SK-N-SH (cell line): ENCODE measurements at regions not wholly inside any gene's neighbourhood (a gene's known extent, or its start where the extent isn't known, plus 50 kb on each side); places are given as distances from the start of the nearest gene placed in this dataset.

Experiments used
- CTCF ChIA-PET: fragments of 300-600, 350-600 bp; formaldehyde crosslinking; extraction: SDS; loops from one replicate; lab custom pipeline; 2021; lab: Yijun Ruan, JAX
- POLR2A ChIA-PET: fragments of 350-600 bp; sonication (Branson Sonifier 250); formaldehyde crosslinking; extraction: SDS; loops from one replicate; lab custom pipeline; 2020; ENCODE audit warnings: antibody characterized with exemption, inconsistent platforms; lab: Yijun Ruan, JAX
- DNase-seq: peaks from one replicate; pipeline ENCODE4 v3.0.0; 2012
- H2AFZ ChIP-seq: fragments of 200-600 bp; sonication (generic); 2 replicates; pipeline ENCODE4 v1.8.1; 2016; ENCODE audit warnings: antibody characterized with exemption, mild to moderate bottlenecking, low read depth
- H3F3A ChIP-seq: fragments of 200-600 bp; sonication (generic); replicated peaks from 2 replicates; pipeline ENCODE3; 2016; ENCODE audit warnings: antibody characterized with exemption, mild to moderate bottlenecking; ENCODE audit not compliant: insufficient read depth
- H3K27ac ChIP-seq, 2 experiments: fragments of 200-500 bp in 1 of 2; fragments of 200-600 bp in 1 of 2; sonication (Bioruptor generic) in 1 of 2; sonication (generic), shearing (Covaris generic) in 1 of 2; 2 replicates each; pipeline versions ENCODE4 v1.5.1 to v1.6.1; 2014 to 2016; ENCODE audit warnings: low read depth in 2 of 2, inconsistent platforms in 1 of 2, low read length in 1 of 2, mild to moderate bottlenecking in 1 of 2, mixed read lengths in 1 of 2
- H3K27me3 ChIP-seq: fragments of 200-600 bp; sonication (generic), shearing (Covaris generic); 2 replicates; pipeline ENCODE4 v1.6.1; 2016; ENCODE audit warnings: mixed run types; ENCODE audit not compliant: insufficient read depth
- H3K36me3 ChIP-seq, 2 experiments: fragments of 200-500 bp in 1 of 2; fragments of 200-600 bp in 1 of 2; sonication (Bioruptor generic) in 1 of 2; sonication (generic) in 1 of 2; replicated peaks in 1 of 2; 2 replicates each; pipeline versions ENCODE3 to v1.5.1; 2014 to 2016; ENCODE audit warnings: low read length in 1 of 2, mild to moderate bottlenecking in 1 of 2; ENCODE audit not compliant: insufficient read depth in 2 of 2, control insufficient read depth in 1 of 2
- H3K4me1 ChIP-seq, 2 experiments: fragments of 200-500 bp in 1 of 2; fragments of 200-600 bp in 1 of 2; sonication (Bioruptor generic) in 1 of 2; sonication (generic), shearing (Covaris generic) in 1 of 2; 2 replicates each; pipeline versions ENCODE4 v1.5.1 to v1.6.1; 2014 to 2016; ENCODE audit warnings: low read depth in 1 of 2, low read length in 1 of 2, mixed run types in 1 of 2; ENCODE audit not compliant: insufficient read depth in 2 of 2, control insufficient read depth in 1 of 2
- H3K4me2 ChIP-seq: fragments of 200-600 bp; sonication (generic), shearing (Covaris generic); 2 replicates; pipeline ENCODE4 v1.6.1; 2017; ENCODE audit warnings: mixed run types
- H3K4me3 ChIP-seq, 2 experiments: fragments of 200-500 bp in 1 of 2; fragments of 200-600 bp in 1 of 2; sonication (Bioruptor generic) in 1 of 2; sonication (generic), shearing (Covaris generic) in 1 of 2; 2 replicates each; pipeline versions ENCODE4 v1.5.1 to v1.8.1; 2014 to 2016; ENCODE audit warnings: low read depth in 2 of 2, inconsistent platforms in 1 of 2, low read length in 1 of 2, mild to moderate bottlenecking in 1 of 2, mixed read lengths in 1 of 2, moderate library complexity in 1 of 2
- H3K79me2 ChIP-seq: fragments of 200-600 bp; sonication (generic); 2 replicates; pipeline ENCODE4 v1.8.1; 2017; ENCODE audit warnings: mild to moderate bottlenecking; ENCODE audit not compliant: insufficient read depth
- H3K9ac ChIP-seq: fragments of 200-600 bp; sonication (generic); 2 replicates; pipeline ENCODE4 v1.6.1; 2017; ENCODE audit warnings: mixed run types
- H3K9me2 ChIP-seq: fragments of 200-600 bp; sonication (generic); 2 replicates; pipeline ENCODE4 v1.6.1; 2017; ENCODE audit warnings: mixed run types
- H3K9me3 ChIP-seq: fragments of 200-600 bp; sonication (generic); 2 replicates; pipeline ENCODE4 v1.6.1; 2017; ENCODE audit warnings: mixed run types, mild to moderate bottlenecking, moderate library complexity
- H4K20me1 ChIP-seq: fragments of 200-600 bp; sonication (generic); 2 replicates; pipeline ENCODE4 v1.6.1; 2017; ENCODE audit warnings: mild to moderate bottlenecking, mixed run types; ENCODE audit not compliant: insufficient read depth
- ELF1 ChIP-seq: IDR thresholded peaks from 2 replicates; pipeline ENCODE4 v1.4.0; 2012
- EP300 ChIP-seq, 2 experiments: IDR thresholded peaks; 2 replicates each; pipeline versions ENCODE4 v1.4.0 to v1.6.1; 2012; ENCODE audit warnings: borderline replicate concordance in 1 of 2, low read depth in 1 of 2, low read length in 1 of 2
- EZH2phosphoT487 ChIP-seq: fragments of 200-600 bp; sonication (generic); IDR thresholded peaks from 2 replicates; pipeline ENCODE4 v1.6.1; 2017; ENCODE audit warnings: low read depth, mixed run types, mild to moderate bottlenecking, antibody characterized with exemption, moderate library complexity, borderline replicate concordance
- FOSL2 ChIP-seq: IDR thresholded peaks from 2 replicates; pipeline ENCODE4 v1.4.0; 2012; ENCODE audit warnings: low read depth, mild to moderate bottlenecking, moderate library complexity, borderline replicate concordance
- FOXM1 ChIP-seq: IDR thresholded peaks from 2 replicates; pipeline ENCODE4 v1.4.0; 2012; ENCODE audit warnings: low read depth, mild to moderate bottlenecking
- GABPA ChIP-seq: IDR thresholded peaks from 2 replicates; pipeline ENCODE4 v1.4.0; 2012; ENCODE audit warnings: low read depth, mild to moderate bottlenecking
- JUND ChIP-seq: IDR thresholded peaks from 2 replicates; pipeline ENCODE4 v1.4.0; 2012
- NRF1 ChIP-seq: IDR thresholded peaks from 2 replicates; pipeline ENCODE4 v1.6.1; 2012; ENCODE audit warnings: low read depth, mild to moderate bottlenecking, low read length
- PBX3 ChIP-seq: IDR thresholded peaks from 2 replicates; pipeline ENCODE4; 2012
- RCOR1 ChIP-seq: fragments of 150-350 bp; IDR thresholded peaks from 2 replicates; pipeline ENCODE4 v1.6.1; 2017; ENCODE audit warnings: antibody characterized with exemption, low read length
- SMC3 ChIP-seq: IDR thresholded peaks from 2 replicates; pipeline ENCODE4 v1.6.1; 2012; ENCODE audit warnings: low read depth, low read length, improper control_type of control experiment
- TCF12 ChIP-seq: IDR thresholded peaks from 2 replicates; pipeline ENCODE4 v1.4.0; 2012
- TEAD4 ChIP-seq: IDR thresholded peaks from 2 replicates; pipeline ENCODE4 v1.4.0; 2012; ENCODE audit warnings: mild to moderate bottlenecking, borderline replicate concordance; ENCODE audit not compliant: insufficient read depth
- USF1 ChIP-seq: IDR thresholded peaks from 2 replicates; pipeline ENCODE4 v1.4.0; 2012; ENCODE audit warnings: low read depth, borderline replicate concordance
- YY1 ChIP-seq: IDR thresholded peaks from 2 replicates; pipeline ENCODE4 v1.4.0; 2012; ENCODE audit warnings: low read depth, mild to moderate bottlenecking
- ZBTB33 ChIP-seq: IDR thresholded peaks from 2 replicates; pipeline ENCODE4 v1.4.0; 2012; ENCODE audit warnings: low read depth, borderline replicate concordance
- WGBS: methylation state at CpG from one replicate; pipeline ENCODE4 v1.1.6; 2017; ENCODE audit warnings: low lambda C conversion rate; 5-methylcytosine and 5-hydroxymethylcytosine counted together

GRCh38 chr7:97373736-97374135 lies 256.2 kb downstream of the SDHAF3 start:
- Histone ChIP-seq H3K36me3 (no peaks in the 10 kb centered on the region), H3F3A (no peaks in the 10 kb centered on the region), H3K9ac (no peak overlapping the region), H3K4me3 (no peak overlapping the region), H3K4me1 (no peaks in the 10 kb centered on the region), H3K9me2 (no peaks in the 10 kb centered on the region), H2AFZ (no peak overlapping the region), H3K4me2 (no peak overlapping the region), H3K79me2 (no peaks in the 10 kb centered on the region), H3K9me3 (no peaks in the 10 kb centered on the region), H3K27me3 (no peaks in the 10 kb centered on the region), H4K20me1 (no peaks in the 10 kb centered on the region), H3K27ac (no peak overlapping the region)
- no peak for TF ChIP-seq JUND
- TF ChIP-seq NRF1 = no peak
- TF ChIP-seq SMC3 = no peak
- no peak for TF ChIP-seq FOSL2
- TF ChIP-seq GABPA = no peak
- TF ChIP-seq ELF1 = no peak
- TF ChIP-seq EZH2phosphoT487 = no peak
- TF ChIP-seq TCF12 = no peak
- no peak for TF ChIP-seq FOXM1
- no peak for TF ChIP-seq ZBTB33
- no peak for TF ChIP-seq YY1
- no peak for TF ChIP-seq RCOR1
- no peak for DNase-seq
- POLR2A ChIA-PET = no interaction called here
- WGBS = 14% methylated on average over 6 of the region's 6 CpGs
- CTCF ChIA-PET = no interaction called here

- 6% methylated on average over 3 of the region's 3 CpGs for WGBS
- POLR2A ChIA-PET = no interaction called here
These were observed 260.2 kb downstream of the SDHAF3 start for GRCh38 chr7:97377713-97378112.

More at GRCh38 chr7:97377713-97378112, 260.2 kb downstream of the SDHAF3 start:
- H4K20me1 ChIP-seq = no peaks in the 10 kb centered on the region
- no peaks in the 10 kb centered on the region for H3K4me1 ChIP-seq
- no peak for DNase-seq
- H3K9me3 ChIP-seq = no peaks in the 10 kb centered on the region
- no peaks in the 10 kb centered on the region for H3K79me2 ChIP-seq
- no peak overlapping the region for H3K9ac ChIP-seq
- no peak for TF ChIP-seq SMC3
- TF ChIP-seq PBX3 = no peak
- TF ChIP-seq EP300 (IDR thresholded peaks at IDR 0.05; ENCODE audit: borderline replicate concordance in 1 of 2, low read depth in 1 of 2, low read length in 1 of 2) = no peak
- TF ChIP-seq FOSL2 = no peak
- no peak for TF ChIP-seq USF1
- no peak for TF ChIP-seq TEAD4
- no peak for TF ChIP-seq NRF1
- no peak for TF ChIP-seq YY1
- H3K27me3 ChIP-seq = no peaks in the 10 kb centered on the region
- no peaks in the 10 kb centered on the region for H3F3A ChIP-seq
- no peak overlapping the region for H2AFZ ChIP-seq
- H3K27ac ChIP-seq = no peak overlapping the region
- H3K4me2 ChIP-seq = no peak overlapping the region
- H3K36me3 ChIP-seq = no peaks in the 10 kb centered on the region
- H3K4me3 ChIP-seq = no peak overlapping the region
- CTCF ChIA-PET = no interaction called here
- H3K9me2 ChIP-seq = no peaks in the 10 kb centered on the region
